ENCODE measurements at regions not wholly inside any gene's neighbourhood (a gene's known extent, or its start where the extent isn't known, plus 50 kb on each side); places are given as distances from the start of the nearest gene placed in this dataset.
"Not testable (repeated sequence)": the region's sequence is repeated elsewhere in the genome, so short reads cannot be mapped to it uniquely, and the experiment has no call there.

DNA sequence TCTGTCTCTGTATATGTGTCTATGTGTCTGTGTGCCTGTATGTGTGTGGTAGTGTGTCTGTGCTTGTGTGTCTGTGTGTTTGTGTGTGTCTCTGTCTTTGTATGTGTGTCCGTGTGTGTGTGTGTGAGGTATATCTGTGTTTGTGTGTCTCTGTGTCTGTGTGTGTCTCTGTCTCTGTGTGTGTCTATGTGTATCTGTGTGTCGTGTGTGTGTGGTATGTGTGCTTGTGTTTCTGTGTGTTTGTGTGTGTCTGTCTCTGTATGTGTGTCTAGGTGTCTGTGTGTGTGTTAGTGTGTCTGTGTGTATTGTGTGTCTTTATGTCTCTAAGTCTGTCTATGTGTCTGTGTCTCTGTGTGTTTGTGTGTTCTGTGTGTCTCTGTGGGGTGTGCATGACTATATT, 158.6 kb downstream of the TMEM121 start:
- TF ChIP-seq CTCF (IDR thresholded peaks at IDR 0.05; ENCODE audit: insufficient read depth, low read length, poor library complexity, severe bottlenecking): no peak
- no peaks in the 10 kb centered on the region for H3K36me3 ChIP-seq (ENCODE audit: control insufficient read depth, insufficient read depth, low read length)
- H3K27me3 ChIP-seq (ENCODE audit: control insufficient read depth, insufficient read depth, low read length): no peaks in the 10 kb centered on the region
- H3K4me3 ChIP-seq (ENCODE audit: low read depth, low read length): no peak overlapping the region
- no peak for DNase-seq (ENCODE audit: low read depth)

DNA sequence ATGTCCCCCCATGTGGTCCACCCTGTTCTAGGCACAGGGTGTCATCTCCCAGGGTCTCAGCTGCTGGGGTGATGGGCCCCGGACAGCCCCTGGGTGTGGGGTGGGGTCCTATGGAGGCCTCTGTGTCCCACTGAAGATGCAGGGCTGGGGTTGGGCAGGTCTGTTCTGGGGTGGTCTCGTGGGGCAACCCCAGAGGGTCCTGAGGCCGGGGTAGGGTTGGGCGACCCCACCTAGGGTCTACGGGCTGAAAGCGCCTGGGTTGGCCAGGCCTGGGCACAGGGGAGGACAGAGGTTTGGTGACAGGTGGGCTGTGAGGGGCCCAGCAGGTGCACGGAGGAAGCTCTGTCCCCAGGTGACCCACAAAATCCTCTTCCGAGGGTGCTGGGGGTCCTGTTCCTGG, 159.2 kb downstream of the TMEM121 start:
- not testable (repeated sequence) for DNase-seq (ENCODE audit: low read depth)

GRCh38 chr14:105686050-105686449, 159.7 kb downstream of the TMEM121 start:
- not testable (repeated sequence) for H3K4me3 ChIP-seq (ENCODE audit: low read depth, low read length); H3K36me3 ChIP-seq (ENCODE audit: control insufficient read depth, insufficient read depth, low read length); DNase-seq (ENCODE audit: low read depth); H3K27me3 ChIP-seq (ENCODE audit: control insufficient read depth, insufficient read depth, low read length)

More for the DNA sequence above, 159.2 kb downstream of the TMEM121 start:
- not testable (repeated sequence) for H3K27me3 ChIP-seq (ENCODE audit: control insufficient read depth, insufficient read depth, low read length); H3K4me3 ChIP-seq (ENCODE audit: low read depth, low read length); H3K36me3 ChIP-seq (ENCODE audit: control insufficient read depth, insufficient read depth, low read length)

DNA sequence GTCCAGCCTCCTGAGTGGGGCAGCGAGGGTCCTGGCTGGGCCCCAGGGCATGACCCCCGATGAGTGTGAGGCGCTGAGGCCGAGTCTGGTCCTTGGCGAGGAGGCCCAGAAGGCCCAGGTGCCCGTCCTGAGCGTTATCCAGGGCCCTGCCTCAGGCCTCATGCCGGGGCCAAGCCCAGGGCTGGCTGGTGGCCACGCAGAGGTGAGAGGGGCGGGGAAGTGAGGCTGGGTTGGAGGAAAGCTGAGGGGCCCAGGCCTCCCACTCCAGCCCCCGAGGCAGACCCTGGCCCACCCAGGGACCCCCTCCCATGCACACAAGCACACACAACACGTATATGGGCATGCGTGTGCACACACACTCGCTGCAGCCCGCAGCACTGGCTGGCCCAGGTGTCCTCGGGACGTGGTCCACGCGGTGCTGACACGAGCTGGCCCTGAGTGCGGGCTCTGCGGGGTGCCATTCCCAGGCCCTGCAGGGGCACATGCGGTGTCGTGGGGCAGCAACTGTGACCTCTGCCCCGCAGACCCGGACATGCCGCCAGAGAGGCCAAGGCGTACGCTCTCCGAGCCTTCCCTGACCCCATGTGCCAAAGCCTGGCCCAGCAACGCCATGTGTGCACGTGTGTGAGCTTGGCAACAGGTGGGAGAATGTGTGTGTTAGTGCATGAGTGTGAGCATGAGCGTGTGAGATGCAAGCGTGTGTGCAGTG, 160.2 kb downstream of the TMEM121 start:
- not testable (repeated sequence) for H3K27me3 ChIP-seq (ENCODE audit: control insufficient read depth, insufficient read depth, low read length); H3K4me3 ChIP-seq (ENCODE audit: low read depth, low read length); H3K36me3 ChIP-seq (ENCODE audit: control insufficient read depth, insufficient read depth, low read length); DNase-seq (ENCODE audit: low read depth)

DNA sequence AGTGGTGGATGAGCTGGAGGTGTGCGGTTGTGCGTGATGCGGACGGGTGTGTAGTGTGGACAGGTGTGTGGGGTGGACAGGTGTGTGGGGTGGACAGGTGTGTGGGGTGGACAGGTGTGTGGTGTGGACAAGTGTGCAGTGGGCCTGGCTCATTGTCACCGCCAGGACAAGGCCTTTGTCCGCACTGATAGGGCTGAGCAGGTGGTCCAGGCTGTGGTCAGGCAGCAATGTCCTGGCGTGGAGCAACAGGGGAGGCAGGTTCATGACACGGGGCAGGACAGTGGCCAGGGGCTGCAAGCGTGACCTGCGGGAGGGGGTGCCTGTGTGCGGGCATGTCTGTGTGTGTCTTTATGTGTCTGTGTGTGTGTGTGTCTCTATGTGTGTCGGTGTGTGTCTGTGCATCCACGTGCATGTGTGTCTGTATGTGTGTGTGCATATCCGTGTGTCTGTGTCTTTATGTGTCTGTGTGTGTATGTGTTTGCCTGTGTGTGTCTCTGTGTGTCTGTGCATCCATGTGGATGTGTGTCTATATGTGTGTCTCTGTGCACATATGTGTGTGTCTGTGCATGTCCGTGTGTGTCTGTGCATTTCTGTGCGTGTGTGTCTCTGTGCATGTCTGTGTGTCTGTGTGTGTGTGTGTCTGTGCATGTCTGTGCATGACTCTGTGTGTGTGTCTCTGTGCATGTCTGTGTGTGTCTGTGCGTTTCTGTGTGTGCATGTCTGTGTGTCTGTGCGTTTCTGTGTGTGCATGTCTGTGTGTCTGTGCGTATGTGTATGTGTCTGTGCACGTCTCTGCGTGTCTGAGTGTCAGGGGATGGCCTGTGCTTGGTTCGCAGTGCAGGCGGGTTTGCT, 161.0 kb downstream of the TMEM121 start:
- H3K4me3 ChIP-seq (ENCODE audit: low read depth, low read length); H3K36me3 ChIP-seq (ENCODE audit: control insufficient read depth, insufficient read depth, low read length); H3K27me3 ChIP-seq (ENCODE audit: control insufficient read depth, insufficient read depth, low read length); DNase-seq (ENCODE audit: low read depth): not testable (repeated sequence)

DNA sequence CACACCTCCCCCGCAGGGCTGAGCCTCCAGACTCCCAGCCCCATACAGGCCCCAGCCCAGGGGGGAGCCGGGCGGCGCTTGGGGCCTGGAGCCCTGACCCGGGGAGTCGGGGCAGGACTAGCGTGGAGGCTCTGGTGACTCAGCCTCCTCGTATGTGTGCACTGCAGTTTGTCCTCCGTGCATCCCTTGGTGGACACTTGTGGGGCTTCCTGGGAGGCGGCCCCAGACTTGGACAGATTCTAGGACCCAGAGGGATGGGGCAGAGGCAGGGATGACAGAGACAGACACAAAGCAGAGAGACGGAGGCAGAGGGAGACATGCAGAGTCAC, 161.6 kb downstream of the TMEM121 start:
- not testable (repeated sequence) for H3K27me3 ChIP-seq (ENCODE audit: control insufficient read depth, insufficient read depth, low read length); DNase-seq (ENCODE audit: low read depth); H3K4me3 ChIP-seq (ENCODE audit: low read depth, low read length); H3K36me3 ChIP-seq (ENCODE audit: control insufficient read depth, insufficient read depth, low read length)

GRCh38 chr14:105688664-105689221, 162.4 kb downstream of the TMEM121 start:
- not testable (repeated sequence) for H3K27me3 ChIP-seq (ENCODE audit: control insufficient read depth, insufficient read depth, low read length); H3K4me3 ChIP-seq (ENCODE audit: low read depth, low read length); H3K36me3 ChIP-seq (ENCODE audit: control insufficient read depth, insufficient read depth, low read length); DNase-seq (ENCODE audit: low read depth)

DNA sequence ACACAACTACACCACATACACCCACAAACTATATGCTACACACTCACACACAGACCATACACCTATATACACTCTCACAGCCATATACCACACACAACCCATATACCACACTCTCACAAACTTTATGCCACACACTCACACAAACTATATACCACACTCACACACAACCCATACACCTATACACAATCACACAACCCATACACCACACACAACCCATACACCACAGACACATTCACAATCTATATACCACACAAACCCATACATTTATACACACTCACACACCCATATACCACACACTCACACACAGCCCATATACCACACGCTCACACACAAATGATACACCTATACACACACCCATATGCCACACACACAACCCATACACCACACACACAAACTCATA, 163.3 kb downstream of the TMEM121 start:
- H3K4me3 ChIP-seq (ENCODE audit: low read depth, low read length): no peak overlapping the region
- no peak for TF ChIP-seq CTCF (IDR thresholded peaks at IDR 0.05; ENCODE audit: insufficient read depth, low read length, poor library complexity, severe bottlenecking)
- no peaks in the 10 kb centered on the region for H3K27me3 ChIP-seq (ENCODE audit: control insufficient read depth, insufficient read depth, low read length)
- no peak for DNase-seq (ENCODE audit: low read depth)
- H3K36me3 ChIP-seq (ENCODE audit: control insufficient read depth, insufficient read depth, low read length): no peaks in the 10 kb centered on the region

DNA sequence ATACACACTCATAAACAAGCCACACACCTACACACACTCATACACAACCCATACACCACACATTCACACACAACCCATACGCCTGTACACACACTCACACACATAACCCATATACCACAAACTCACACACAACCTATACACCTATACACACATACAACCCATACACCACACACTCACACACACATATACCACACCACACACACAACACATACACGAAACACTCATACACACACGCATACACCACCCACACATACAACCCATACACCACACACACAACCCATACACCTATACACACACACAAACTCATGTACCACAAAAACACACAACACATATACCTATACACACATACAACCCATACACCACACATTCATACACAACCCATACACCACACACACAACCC, 164.3 kb downstream of the TMEM121 start:
- no peak for TF ChIP-seq CTCF (IDR thresholded peaks at IDR 0.05; ENCODE audit: insufficient read depth, low read length, poor library complexity, severe bottlenecking)
- no peak for DNase-seq (ENCODE audit: low read depth)
- Histone ChIP-seq H3K27me3 (ENCODE audit: control insufficient read depth, insufficient read depth, low read length) (no peaks in the 10 kb centered on the region), H3K4me3 (ENCODE audit: low read depth, low read length) (no peak overlapping the region), H3K36me3 (ENCODE audit: control insufficient read depth, insufficient read depth, low read length) (no peaks in the 10 kb centered on the region)

DNA sequence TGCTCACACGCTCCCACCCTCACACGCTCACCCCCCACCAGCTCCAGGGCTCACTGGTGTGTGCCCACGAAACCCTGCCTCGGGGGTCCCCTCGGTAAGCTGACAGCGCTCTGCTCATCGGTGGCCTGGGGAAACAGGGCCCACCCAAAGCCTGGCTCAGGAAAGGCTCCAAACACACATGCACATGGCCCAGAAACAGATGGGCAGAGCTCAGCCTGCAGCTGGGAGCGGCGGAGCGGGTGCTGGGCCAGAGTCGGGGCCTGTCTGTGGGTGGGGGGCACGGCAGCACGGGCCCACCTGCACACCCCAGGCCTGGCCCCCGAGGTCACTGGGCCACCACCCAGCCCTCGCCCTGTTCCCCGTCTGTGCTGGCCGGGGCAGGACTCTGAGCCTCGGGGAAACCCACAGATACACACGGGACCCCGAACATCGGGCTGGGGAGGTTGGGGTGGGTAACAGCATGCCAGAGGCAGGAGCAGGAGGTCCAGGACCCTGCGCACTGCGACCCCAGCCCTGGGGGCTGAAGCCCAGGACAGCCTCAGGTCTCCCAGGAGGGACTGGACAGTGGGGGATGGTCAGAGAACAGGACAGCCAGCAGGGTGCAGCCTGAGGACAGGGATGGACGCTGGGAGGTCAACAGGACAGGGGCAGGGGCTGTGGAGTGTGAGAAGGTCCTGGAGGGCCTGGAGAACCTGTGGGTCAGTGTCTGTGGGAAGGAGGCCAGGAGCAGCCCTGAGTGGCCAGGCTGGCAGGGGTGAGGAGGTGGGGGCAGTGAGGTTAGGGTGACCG, 165.1 kb downstream of the TMEM121 start:
- H3K4me3 ChIP-seq (ENCODE audit: low read depth, low read length); H3K27me3 ChIP-seq (ENCODE audit: control insufficient read depth, insufficient read depth, low read length); H3K36me3 ChIP-seq (ENCODE audit: control insufficient read depth, insufficient read depth, low read length); DNase-seq (ENCODE audit: low read depth): not testable (repeated sequence)

DNA sequence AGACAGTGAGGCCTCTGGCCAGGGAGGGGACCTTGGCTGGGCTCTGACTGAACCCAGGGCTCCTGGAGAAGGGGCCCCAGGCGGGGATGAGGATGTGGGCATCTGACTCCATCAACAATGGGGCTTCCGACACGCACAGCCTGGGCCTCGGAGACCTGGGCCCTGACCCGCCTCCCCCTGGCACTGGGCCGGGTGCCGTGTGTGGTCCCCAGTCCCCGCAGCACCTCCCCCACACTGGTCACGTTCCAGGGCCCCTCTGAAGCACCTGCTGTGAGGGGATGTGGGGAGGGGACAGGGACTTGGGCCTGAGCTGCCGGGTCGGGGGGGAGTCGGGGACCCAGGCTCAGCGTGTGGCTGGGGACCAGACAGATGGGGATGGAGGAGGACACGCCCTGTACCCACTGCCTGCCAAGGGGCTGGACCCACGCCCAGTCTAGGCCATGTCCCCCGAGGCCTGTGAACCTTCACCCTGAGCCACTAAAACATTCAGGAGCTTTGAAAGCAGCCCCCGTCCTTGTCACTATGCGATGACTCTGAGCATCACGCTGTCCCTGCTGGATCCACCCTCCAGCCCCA, 165.8 kb downstream of the TMEM121 start:
- not testable (repeated sequence) for H3K36me3 ChIP-seq (ENCODE audit: control insufficient read depth, insufficient read depth, low read length); H3K27me3 ChIP-seq (ENCODE audit: control insufficient read depth, insufficient read depth, low read length); H3K4me3 ChIP-seq (ENCODE audit: low read depth, low read length); DNase-seq (ENCODE audit: low read depth)
